ENCODE measurements at regions not wholly inside any gene's neighbourhood (a gene's known extent, or its start where the extent isn't known, plus 50 kb on each side); places are given as distances from the start of the nearest gene placed in this dataset.

DNA sequence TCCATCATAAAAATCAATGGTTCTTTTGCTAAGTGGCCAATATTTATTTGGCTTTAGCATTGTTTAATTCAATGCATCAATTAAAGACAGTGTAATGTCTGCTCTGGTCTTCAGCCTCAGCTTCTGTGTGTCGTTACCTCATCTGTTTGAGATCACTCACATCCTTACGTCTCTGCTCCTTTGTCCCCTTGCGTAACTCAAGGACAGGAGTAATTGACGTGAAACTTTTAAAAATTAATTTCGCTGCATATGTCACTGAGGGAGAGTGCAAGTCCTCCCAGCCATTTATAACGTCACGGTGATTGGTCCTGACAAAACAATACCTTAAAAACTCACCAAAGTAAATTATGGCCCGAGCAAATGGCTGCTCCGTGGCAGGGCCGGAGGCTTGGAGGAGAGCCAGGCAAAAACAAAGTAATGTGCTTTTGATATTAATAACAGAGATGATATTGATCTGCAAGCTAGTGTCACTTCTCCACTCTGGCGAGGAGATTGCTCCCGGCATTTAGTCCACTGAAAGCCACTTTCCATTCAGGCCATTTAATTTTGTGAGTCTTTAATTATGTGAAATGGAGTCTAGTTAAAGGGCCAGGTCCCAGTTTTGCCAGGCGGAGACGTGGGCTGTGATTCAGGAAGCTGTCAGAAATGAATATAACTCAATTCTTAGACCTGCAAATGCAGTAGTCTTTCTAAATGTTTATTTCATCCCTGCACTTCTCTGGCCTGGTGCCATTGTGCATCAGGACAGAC lies 150.9 kb upstream of the POU3F1 start:
- no peak overlapping the region for H3K4me3 ChIP-seq (replicated peaks; ENCODE audit: low read depth, low read length)
- TF ChIP-seq, protein P1, sequence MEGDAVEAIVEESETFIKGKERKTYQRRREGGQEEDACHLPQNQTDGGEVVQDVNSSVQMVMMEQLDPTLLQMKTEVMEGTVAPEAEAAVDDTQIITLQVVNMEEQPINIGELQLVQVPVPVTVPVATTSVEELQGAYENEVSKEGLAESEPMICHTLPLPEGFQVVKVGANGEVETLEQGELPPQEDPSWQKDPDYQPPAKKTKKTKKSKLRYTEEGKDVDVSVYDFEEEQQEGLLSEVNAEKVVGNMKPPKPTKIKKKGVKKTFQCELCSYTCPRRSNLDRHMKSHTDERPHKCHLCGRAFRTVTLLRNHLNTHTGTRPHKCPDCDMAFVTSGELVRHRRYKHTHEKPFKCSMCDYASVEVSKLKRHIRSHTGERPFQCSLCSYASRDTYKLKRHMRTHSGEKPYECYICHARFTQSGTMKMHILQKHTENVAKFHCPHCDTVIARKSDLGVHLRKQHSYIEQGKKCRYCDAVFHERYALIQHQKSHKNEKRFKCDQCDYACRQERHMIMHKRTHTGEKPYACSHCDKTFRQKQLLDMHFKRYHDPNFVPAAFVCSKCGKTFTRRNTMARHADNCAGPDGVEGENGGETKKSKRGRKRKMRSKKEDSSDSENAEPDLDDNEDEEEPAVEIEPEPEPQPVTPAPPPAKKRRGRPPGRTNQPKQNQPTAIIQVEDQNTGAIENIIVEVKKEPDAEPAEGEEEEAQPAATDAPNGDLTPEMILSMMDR (IDR thresholded peaks at IDR 0.05; ENCODE audit: low read depth, low read length, missing control alignments) = no peak
- DNase-seq (ENCODE audit: extremely low read depth, low read depth) = no peak

DNA sequence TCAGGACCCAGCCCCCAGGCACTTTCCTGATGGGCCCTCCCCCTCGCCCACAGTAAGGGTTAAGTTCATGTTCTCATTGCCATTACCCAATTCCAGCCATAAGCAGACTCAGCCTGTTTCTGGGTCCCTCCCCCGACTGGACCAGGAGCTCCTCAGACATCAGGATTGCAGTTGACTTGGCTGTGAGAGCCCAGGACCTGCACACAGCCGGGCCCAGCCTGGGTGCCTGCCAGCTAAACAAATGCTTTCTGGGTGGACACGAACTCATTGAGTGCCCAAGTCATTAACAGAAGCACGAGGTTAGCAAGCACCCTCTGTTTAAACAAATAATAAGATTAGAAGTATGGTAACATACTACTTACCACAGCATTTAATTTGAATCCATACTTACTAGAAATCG lies 147.9 kb upstream of the POU3F1 start:
- TF ChIP-seq, protein P1 (IDR thresholded peaks at IDR 0.05; ENCODE audit: low read depth, low read length, missing control alignments) = no peak
- H3K4me3 ChIP-seq (replicated peaks; ENCODE audit: low read depth, low read length) = no peak overlapping the region
- DNase-seq (ENCODE audit: extremely low read depth, low read depth) = no peak

DNA sequence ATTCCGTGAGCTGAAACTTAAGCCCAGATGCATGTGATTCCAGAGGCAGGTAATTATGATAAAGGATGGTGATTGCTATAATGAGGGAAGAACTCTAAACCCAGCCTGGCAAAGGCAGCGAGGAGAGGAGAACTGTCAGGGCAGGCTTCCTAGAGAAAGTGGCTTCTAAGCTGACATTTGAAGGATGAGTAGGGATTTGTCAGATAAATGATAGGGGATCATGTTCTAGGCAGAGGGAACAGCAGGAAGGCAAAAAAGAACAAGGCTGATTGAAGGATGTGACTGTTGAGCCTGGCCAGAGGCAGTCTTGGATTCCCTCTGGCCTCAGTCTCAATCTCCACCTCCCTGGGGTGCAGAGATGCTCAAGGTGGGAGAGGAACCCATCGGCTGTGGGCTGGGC lies 146.4 kb upstream of the POU3F1 start:
- TF ChIP-seq, protein P1 (IDR thresholded peaks at IDR 0.05; ENCODE audit: low read depth, low read length, missing control alignments) = no peak
- H3K4me3 ChIP-seq (replicated peaks; ENCODE audit: low read depth, low read length) = no peak overlapping the region
- no peak for DNase-seq (ENCODE audit: extremely low read depth, low read depth)

DNA sequence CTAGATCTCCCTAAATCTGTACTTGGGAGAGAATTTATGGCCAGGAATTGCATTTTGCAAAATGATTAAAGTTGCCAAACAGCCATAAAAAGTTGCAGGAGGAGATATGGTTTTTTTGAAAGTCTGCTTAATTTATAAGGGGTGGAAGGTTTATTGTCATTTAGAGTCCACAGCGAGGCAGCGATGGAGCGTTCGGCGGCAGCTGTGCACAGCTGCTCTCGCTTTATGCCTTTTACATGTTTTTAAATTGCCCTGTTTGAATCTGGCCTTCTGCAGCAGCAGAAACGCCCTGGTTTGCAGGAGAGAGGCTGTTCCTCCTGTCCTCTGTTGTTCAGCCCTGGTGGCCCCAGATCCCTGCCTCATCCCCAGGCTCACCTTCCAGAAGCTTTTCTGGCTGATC lies 144.9 kb upstream of the POU3F1 start:
- no peak for DNase-seq (ENCODE audit: extremely low read depth, low read depth)
- TF ChIP-seq, protein P1 (IDR thresholded peaks at IDR 0.05; ENCODE audit: low read depth, low read length, missing control alignments) = no peak
- H3K4me3 ChIP-seq (replicated peaks; ENCODE audit: low read depth, low read length) = no peak overlapping the region

DNA sequence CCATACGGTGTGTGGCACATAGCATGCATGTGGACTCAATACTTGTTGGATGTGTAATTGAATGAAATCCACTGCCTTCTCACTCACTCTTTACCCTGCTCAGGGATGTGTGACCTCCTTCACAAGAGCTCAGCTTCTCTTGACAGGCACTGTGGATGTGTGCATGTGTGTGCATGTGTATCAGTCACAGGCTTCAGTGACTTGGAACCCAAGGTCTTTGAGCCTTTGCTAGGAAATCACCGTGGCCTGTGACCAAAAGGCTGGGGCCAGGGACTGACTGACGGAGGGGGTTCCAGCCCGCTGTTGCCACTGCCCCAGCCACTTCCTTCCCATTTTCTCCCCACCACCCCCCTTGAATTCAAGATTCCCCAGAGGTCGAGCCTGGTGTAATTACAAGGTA lies 144.4 kb upstream of the POU3F1 start:
- TF ChIP-seq, protein P1 (IDR thresholded peaks at IDR 0.05; ENCODE audit: low read depth, low read length, missing control alignments) = no peak
- H3K4me3 ChIP-seq (replicated peaks; ENCODE audit: low read depth, low read length) = no peak overlapping the region
- DNase-seq (ENCODE audit: extremely low read depth, low read depth) = no peak

DNA sequence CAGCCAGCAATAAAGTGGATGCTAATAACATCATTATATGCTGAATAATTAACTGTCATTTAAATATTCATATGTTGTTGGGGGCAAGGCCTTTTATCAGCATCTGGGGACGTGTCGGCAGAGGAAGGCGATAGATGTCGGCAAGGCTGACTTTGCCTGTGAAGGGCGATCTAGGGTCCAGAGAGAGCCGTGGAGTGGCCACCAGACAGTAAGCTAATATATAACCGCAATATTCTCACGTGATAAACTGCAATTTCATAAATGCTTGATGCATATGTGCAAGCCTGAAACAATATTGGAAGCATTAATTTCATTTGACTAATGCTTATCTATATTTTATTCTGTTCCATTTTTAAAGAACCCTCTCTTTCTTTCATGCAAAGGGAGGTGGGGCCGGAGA lies 141.0 kb upstream of the POU3F1 start:
- H3K4me3 ChIP-seq (replicated peaks; ENCODE audit: low read depth, low read length) = no peak overlapping the region
- TF ChIP-seq, protein P1 (IDR thresholded peaks at IDR 0.05; ENCODE audit: low read depth, low read length, missing control alignments) = no peak
- no peak for DNase-seq (ENCODE audit: extremely low read depth, low read depth)

DNA sequence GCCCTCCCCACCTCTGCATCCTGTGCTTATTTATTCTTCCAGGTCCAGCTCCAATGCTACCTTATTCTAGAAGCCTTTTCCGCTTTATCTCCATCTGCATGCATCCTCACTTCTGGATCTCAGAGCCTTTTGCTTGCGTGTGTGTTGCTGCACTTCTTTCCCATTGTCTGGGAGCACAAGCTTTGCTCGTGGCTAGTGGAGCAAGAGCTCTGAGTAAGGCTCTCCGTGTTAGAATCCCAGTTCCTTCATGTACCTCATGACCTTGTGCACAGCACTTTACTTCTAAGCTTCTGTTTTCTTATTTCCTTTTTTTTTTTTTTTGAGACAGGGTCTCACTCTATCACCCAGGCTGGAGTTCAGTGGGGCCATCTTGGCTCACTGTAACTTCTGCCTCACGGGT lies 140.0 kb upstream of the POU3F1 start:
- H3K4me3 ChIP-seq (replicated peaks; ENCODE audit: low read depth, low read length) = no peak overlapping the region
- DNase-seq (ENCODE audit: extremely low read depth, low read depth) = no peak
- TF ChIP-seq, protein P1 (IDR thresholded peaks at IDR 0.05; ENCODE audit: low read depth, low read length, missing control alignments) = no peak
